HCT116 (cell line): ENCODE measurements at regions not wholly inside any gene's neighbourhood (a gene's known extent, or its start where the extent isn't known, plus 50 kb on each side); places are given as distances from the start of the nearest gene placed in this dataset.

ENCODE experiments used
- ATAC-seq: fragments of 200-7000 bp; cut with Tn5 transposase; 2 replicates; pipeline ENCODE4 v1.9.1; 2020; ENCODE audit warnings: mild to moderate bottlenecking, moderate library complexity
- BruUV-seq: library from RNA; stranded (reverse); fragments of 400-500 nt; replicated peaks from 2 replicates; lab custom pipeline; 2021; lab: Mats Ljungman, UMichigan
- CTCF ChIA-PET: fragments of 300-600 bp; sonication (Branson Sonifier 250); formaldehyde crosslinking; loops from one replicate; lab custom pipeline; 2021; ENCODE audit warnings: antibody characterized with exemption; lab: Charles Lee
- POLR2A ChIA-PET: fragments of 300-600, 350-600 bp; sonication (Branson Sonifier 250); formaldehyde crosslinking; loops from one replicate; lab custom pipeline; 2021; ENCODE audit warnings: antibody characterized with exemption; lab: Charles Lee
- RAD21 ChIA-PET, 2 experiments: fragments of 300-600 bp; sonication (Branson Sonifier 250); formaldehyde crosslinking; loops; one replicate each; lab custom pipeline; 2023; ENCODE audit warnings: low total read pairs in 2 of 2; ENCODE audit not compliant: uncharacterized antibody in 2 of 2, unreplicated experiment in 2 of 2, low non-redundant PET in 1 of 2; lab: Charles Lee
- DNase-seq: peaks from one replicate; pipeline ENCODE4 v3.0.0-alpha.2; 2010; ENCODE audit warnings: low read depth, low spot score
- H2AFZ ChIP-seq: fragments of 200-600 bp; shearing (Covaris generic), sonication (generic); 2 replicates; pipeline ENCODE4 v1.6.1; 2017; ENCODE audit warnings: low read depth, mixed run types, mixed read lengths, antibody characterized with exemption, low read length; ENCODE audit not compliant: poor library complexity, severe bottlenecking
- H3K27ac ChIP-seq: 2 replicates; pipeline ENCODE4 v1.5.1; 2012; ENCODE audit warnings: low read depth, low read length
- H3K27me3 ChIP-seq: fragments of 200-600 bp; sonication (generic); 2 replicates; pipeline ENCODE4 v1.6.1; 2016; ENCODE audit warnings: mixed run types, low read length, mixed read lengths; ENCODE audit not compliant: insufficient read depth
- H3K36me3 ChIP-seq, 2 experiments: fragments of 200-500 bp in 1 of 2; fragments of 200-600 bp in 1 of 2; sonication (Bioruptor generic) in 1 of 2; sonication (generic) in 1 of 2; 2 replicates each; pipeline versions ENCODE4 v1.5.1 to v1.6.1; 2014 to 2016; ENCODE audit warnings: low read length in 2 of 2, inconsistent platforms in 1 of 2, mixed read lengths in 1 of 2, mixed run types in 1 of 2; ENCODE audit not compliant: insufficient read depth in 2 of 2, control insufficient read depth in 1 of 2
- H3K4me1 ChIP-seq, 2 experiments: fragments of 200-600 bp in 1 of 2; sonication (generic) in 1 of 2; 2 replicates each; pipeline versions ENCODE4 v1.5.1 to v1.6.1; 2012 to 2017; ENCODE audit warnings: low read length in 2 of 2, inconsistent platforms in 1 of 2, mild to moderate bottlenecking in 1 of 2, mixed read lengths in 1 of 2, mixed run types in 1 of 2, moderate library complexity in 1 of 2; ENCODE audit not compliant: insufficient read depth in 2 of 2, control insufficient read depth in 1 of 2
- H3K4me2 ChIP-seq: fragments of 200-600 bp; sonication (generic); 2 replicates; pipeline ENCODE4 v1.6.1; 2017; ENCODE audit warnings: mixed run types, low read length, mixed read lengths
- H3K4me3 ChIP-seq, 2 experiments: fragments of 200-600 bp in 1 of 2; sonication (generic) in 1 of 2; replicated peaks in 1 of 2; 2 replicates each; pipeline ENCODE4 v1.5.1; 2011 to 2016; ENCODE audit warnings: low read length in 2 of 2, control low read depth in 1 of 2, low read depth in 1 of 2, mild to moderate bottlenecking in 1 of 2, mixed read lengths in 1 of 2, mixed run types in 1 of 2
- H3K79me2 ChIP-seq: fragments of 200-600 bp; sonication (generic); 2 replicates; pipeline ENCODE4 v1.6.1; 2017; ENCODE audit warnings: mild to moderate bottlenecking, mixed run types, low read length, moderate library complexity, mixed read lengths; ENCODE audit not compliant: insufficient read depth
- H3K9ac ChIP-seq: fragments of 200-600 bp; sonication (generic); 2 replicates; pipeline ENCODE4 v1.6.1; 2016; ENCODE audit warnings: low read length, mixed read lengths
- H3K9me2 ChIP-seq: fragments of 200-600 bp; sonication (generic), shearing (Covaris generic); 2 replicates; pipeline ENCODE4 v1.6.1; 2017; ENCODE audit warnings: mixed run types, mild to moderate bottlenecking, moderate library complexity; ENCODE audit not compliant: insufficient read depth
- H3K9me3 ChIP-seq, 2 experiments: fragments of 200-500 bp in 1 of 2; fragments of 200-600 bp in 1 of 2; sonication (Bioruptor generic) in 1 of 2; sonication (generic) in 1 of 2; 2 replicates each; pipeline ENCODE4 v1.6.1; 2014 to 2017; ENCODE audit warnings: low read length in 2 of 2, mixed read lengths in 2 of 2, inconsistent platforms in 1 of 2, low read depth in 1 of 2, mild to moderate bottlenecking in 1 of 2, mixed run types in 1 of 2, moderate library complexity in 1 of 2; ENCODE audit not compliant: control insufficient read depth in 1 of 2, insufficient read depth in 1 of 2
- H4K20me1 ChIP-seq: fragments of 200-600 bp; sonication (generic), shearing (Covaris generic); 2 replicates; pipeline ENCODE4 v1.6.1; 2017; ENCODE audit warnings: mixed run types, mild to moderate bottlenecking, moderate library complexity; ENCODE audit not compliant: insufficient read depth
- ATF3 ChIP-seq: IDR thresholded peaks from 2 replicates; pipeline ENCODE4 v1.6.1; 2012
- CBX3 ChIP-seq: IDR thresholded peaks from 2 replicates; pipeline ENCODE4 v1.6.1; 2012; ENCODE audit warnings: low read depth
- EZH2phosphoT487 ChIP-seq: fragments of 200-600 bp; IDR thresholded peaks from 2 replicates; pipeline ENCODE4 v1.6.1; 2018; ENCODE audit warnings: antibody characterized with exemption, borderline replicate concordance
- FOSL1 ChIP-seq: IDR thresholded peaks from 2 replicates; pipeline ENCODE4 v1.6.1; 2012; ENCODE audit warnings: low read depth
- JUND ChIP-seq: IDR thresholded peaks from 2 replicates; pipeline ENCODE4 v1.6.1; 2012
- MAX ChIP-seq: IDR thresholded peaks from 2 replicates; pipeline ENCODE4 v1.6.1; 2012
- POLR2A ChIP-seq: IDR thresholded peaks from 2 replicates; pipeline ENCODE4 v1.7.0; 2011; ENCODE audit warnings: borderline replicate concordance; ENCODE audit not compliant: insufficient read depth, insufficient read length; ENCODE audit errors: extremely low read depth
- RAD21 ChIP-seq: IDR thresholded peaks from 2 replicates; pipeline ENCODE4 v1.6.1; 2012; ENCODE audit warnings: low read depth, mild to moderate bottlenecking
- SRF ChIP-seq: IDR thresholded peaks from 2 replicates; pipeline ENCODE4 v1.6.1; 2012; ENCODE audit warnings: low read depth
- TCF7L2 ChIP-seq: IDR thresholded peaks from 2 replicates; pipeline ENCODE4 v1.7.0; 2011; ENCODE audit warnings: borderline replicate concordance, inconsistent platforms; ENCODE audit not compliant: insufficient read depth, insufficient read length; ENCODE audit errors: extremely low read depth
- YY1 ChIP-seq: IDR thresholded peaks from 2 replicates; pipeline ENCODE4 v1.6.1; 2011; ENCODE audit warnings: low read length, low read depth, moderate library complexity, mild to moderate bottlenecking; ENCODE audit not compliant: insufficient replicate concordance; ENCODE audit errors: extremely low read depth
- ZBTB33 ChIP-seq: IDR thresholded peaks from 2 replicates; pipeline ENCODE4 v1.6.1; 2011; ENCODE audit warnings: mild to moderate bottlenecking, low read length, moderate library complexity; ENCODE audit not compliant: insufficient replicate concordance; ENCODE audit errors: extremely low read depth
- ZFX ChIP-seq: fragments of 450-650 bp; IDR thresholded peaks from 2 replicates; pipeline ENCODE4 v1.6.1; 2017
- ZNF274 ChIP-seq: fragments of 200-500 bp; sonication (Bioruptor generic); IDR thresholded peaks from 2 replicates; pipeline ENCODE4 v1.6.1; 2014; ENCODE audit warnings: mild to moderate bottlenecking, low read depth, low read length, inconsistent platforms
- intact Hi-C: fragments of 100-400 bp; cut with micrococcal nuclease; formaldehyde crosslinking; loops from 2 replicates; pipeline ENCODE4 v1.10.0; 2022

- ChIA-PET POLR2A (no interaction called here), CTCF (no interaction called here), RAD21 (no interaction called here)
- no peak for DNase-seq
- H4K20me1 ChIP-seq: no peaks in the 10 kb centered on the region
- no peaks in the 10 kb centered on the region for H3K9me2 ChIP-seq
- H3K4me1 ChIP-seq: no peaks in the 10 kb centered on the region
- no peak overlapping the region for H2AFZ ChIP-seq
- intact Hi-C loops: no loop called here
- H3K4me2 ChIP-seq: no peak overlapping the region
- no peaks in the 10 kb centered on the region for H3K9me3 ChIP-seq
- no peak overlapping the region for H3K9ac ChIP-seq
- ATAC-seq: no peak
- no TSS peak for BruUV-seq
- TF ChIP-seq ZNF274 (no peak), POLR2A (no peak), TCF7L2 (no peak), CBX3 (no peak), ZBTB33 (no peak), FOSL1 (no peak), RAD21 (no peak), ZFX (no peak)
- no peaks in the 10 kb centered on the region for H3K79me2 ChIP-seq
- no peak overlapping the region for H3K27ac ChIP-seq
- 0 out of 2 replicates have a peak, but pooled peaks cover 5% of the 10 kb centered on the region for H3K27me3 ChIP-seq
- no peak overlapping the region for H3K4me3 ChIP-seq
- no peaks in the 10 kb centered on the region for H3K36me3 ChIP-seq
These were observed 104.8 kb upstream of the CXCL13 start for GRCh38 chr4:77500801-77501200.

GRCh38 chr4:77501240-77501639 lies 104.4 kb upstream of the CXCL13 start:
- TF ChIP-seq SRF (no peak), EZH2phosphoT487 (no peak), MAX (no peak), YY1 (no peak), ATF3 (no peak), JUND (no peak), ZFX (no peak), POLR2A (no peak)
- no peak overlapping the region for H3K4me2 ChIP-seq
- no peaks in the 10 kb centered on the region for H3K79me2 ChIP-seq
- H3K36me3 ChIP-seq: no peaks in the 10 kb centered on the region
- DNase-seq: no peak
- ChIA-PET CTCF (no interaction called here), POLR2A (no interaction called here), RAD21 (no interaction called here)
- no peaks in the 10 kb centered on the region for H3K4me1 ChIP-seq
- no peak for ATAC-seq
- H4K20me1 ChIP-seq: no peaks in the 10 kb centered on the region
- H3K9me2 ChIP-seq: no peaks in the 10 kb centered on the region
- H3K27me3 ChIP-seq: 0 out of 2 replicates have a peak, but pooled peaks cover 5% of the 10 kb centered on the region
- intact Hi-C loops: no loop called here
- H3K27ac ChIP-seq: no peak overlapping the region
- no peak overlapping the region for H2AFZ ChIP-seq
- H3K9ac ChIP-seq: no peak overlapping the region
- H3K4me3 ChIP-seq: no peak overlapping the region
- H3K9me3 ChIP-seq: no peaks in the 10 kb centered on the region
- BruUV-seq: no TSS peak
